Gastroesophageal sphincter (tissue), 2 donors: ENCODE measurements at regions not wholly inside any gene's neighbourhood (a gene's known extent, or its start where the extent isn't known, plus 50 kb on each side); places are given as distances from the start of the nearest gene placed in this dataset.

Source experiments
- POLR2A ChIP-seq, 2 donors: fragments of 450-650 bp; IDR thresholded peaks; one replicate each; pipeline ENCODE4 v1.6.1; 2017; ENCODE audit warnings: antibody characterized with exemption in 2 of 2, mild to moderate bottlenecking in 2 of 2, moderate library complexity in 1 of 2
- POLR2AphosphoS5 ChIP-seq: sonication (generic); formaldehyde crosslinking; IDR thresholded peaks from one replicate; pipeline ENCODE4 v1.6.1; 2017; ENCODE audit warnings: antibody characterized with exemption

DNA sequence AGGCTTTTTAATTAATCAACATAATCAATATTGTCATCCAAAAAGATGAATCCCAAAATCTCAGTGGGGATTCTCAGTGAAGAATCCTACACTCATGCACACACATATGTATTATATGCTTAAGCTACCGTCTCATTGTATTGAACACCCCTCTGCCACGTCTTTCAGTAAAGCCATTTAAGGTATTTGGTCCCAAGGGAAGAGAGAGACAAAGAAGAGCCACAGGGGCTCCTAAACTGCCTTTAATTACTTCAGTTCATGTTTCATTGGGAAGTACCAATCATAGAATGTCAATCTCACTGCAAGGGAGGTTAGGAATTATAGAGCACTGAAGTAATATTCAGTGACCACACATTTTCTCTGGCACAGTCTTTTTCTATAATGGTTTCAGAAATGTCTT is 388.6 kb upstream of the NEGR1 start:
- TF ChIP-seq POLR2A (IDR thresholded peaks at IDR 0.05) (no peak), POLR2AphosphoS5 (no peak)
